Breast epithelium (tissue), 4 donors: ENCODE measurements at regions not wholly inside any gene's neighbourhood (a gene's known extent, or its start where the extent isn't known, plus 50 kb on each side); places are given as distances from the start of the nearest gene placed in this dataset.

Source experiments
- DNase-seq, 2 donors: peaks; one replicate each; pipeline ENCODE4 v3.0.0-alpha.2; 2019; ENCODE audit warnings: low spot score in 2 of 2
- H3K27ac ChIP-seq, 2 donors: fragments of 200-600 bp; sonication (generic) in 1 of 2; one replicate each; pipeline ENCODE4 v1.5.1; 2016 to 2019; ENCODE audit warnings: mild to moderate bottlenecking in 1 of 2
- H3K27me3 ChIP-seq, 2 donors: fragments of 200-600 bp; sonication (generic) in 1 of 2; one replicate each; pipeline versions ENCODE4 v1.5.1 to v1.6.0; 2017 to 2019; ENCODE audit warnings: control low read depth in 1 of 2, mild to moderate bottlenecking in 1 of 2
- H3K36me3 ChIP-seq: fragments of 200-600 bp; one replicate; pipeline ENCODE4 v1.5.1; 2019
- H3K4me1 ChIP-seq, 2 donors: fragments of 200-600 bp; sonication (generic); one replicate each; pipeline ENCODE4 v1.5.1; 2016 to 2019; ENCODE audit warnings: control low read depth in 1 of 2
- H3K4me3 ChIP-seq, 3 donors: fragments of 200-600 bp; sonication (generic); 1 replicate in 2 of 3; 2 replicates in 1 of 3; pipeline ENCODE4 v1.5.1; 2016 to 2019; ENCODE audit warnings: mild to moderate bottlenecking in 3 of 3, moderate library complexity in 2 of 3
- H3K9me3 ChIP-seq, 2 donors: fragments of 200-600 bp; sonication (generic) in 1 of 2; one replicate each; pipeline ENCODE4 v1.5.1; 2016 to 2019; ENCODE audit warnings: control low read depth in 1 of 2
- CTCF ChIP-seq, 3 donors: fragments of 450-650 bp; IDR thresholded peaks; one replicate each; pipeline ENCODE4 v1.5.1; 2016 to 2017; ENCODE audit warnings: antibody characterized with exemption in 3 of 3, mild to moderate bottlenecking in 3 of 3, moderate library complexity in 3 of 3
- POLR2A ChIP-seq: fragments of 450-650 bp; IDR thresholded peaks from one replicate; pipeline ENCODE4 v1.6.1; 2016; ENCODE audit warnings: antibody characterized with exemption, mild to moderate bottlenecking, moderate library complexity
- POLR2AphosphoS5 ChIP-seq, 3 donors: sonication (generic); formaldehyde crosslinking; IDR thresholded peaks; one replicate each; pipeline ENCODE4 v1.6.1; 2017; ENCODE audit warnings: antibody characterized with exemption in 3 of 3
- intact Hi-C: fragments of 100-400 bp; cut with DNase I; formaldehyde crosslinking; loops from one replicate; pipeline ENCODE4 v1.15.1; 2023; ENCODE audit warnings: low total_unique reads

GRCh38 chr2:221705185-221705877 is 133.2 kb upstream of the EPHA4 start:
- H3K9me3 ChIP-seq = no peaks in the 10 kb centered on the region
- no peak overlapping the region for H3K4me3 ChIP-seq
- H3K36me3 ChIP-seq = no peaks in the 10 kb centered on the region
- peaks cover 0 to 6% of the 10 kb centered on the region in 2 donors for H3K27me3 ChIP-seq
- H3K27ac ChIP-seq = no peak overlapping the region
- DNase-seq = no peak
- TF ChIP-seq POLR2A (no peak), CTCF (IDR thresholded peaks at IDR 0.05) (no peak), POLR2AphosphoS5 (IDR thresholded peaks at IDR 0.05) (no peak)
- no peaks in the 10 kb centered on the region for H3K4me1 ChIP-seq
- intact Hi-C loops = no loop called here

- peaks cover 0 to 6% of the 10 kb centered on the region in 2 donors for H3K27me3 ChIP-seq
- TF ChIP-seq POLR2AphosphoS5 (IDR thresholded peaks at IDR 0.05) (no peak), CTCF (IDR thresholded peaks at IDR 0.05) (no peak), POLR2A (no peak)
Measured at GRCh38 chr2:221704442-221704841, 132.3 kb upstream of the EPHA4 start.

GRCh38 chr2:221693365-221693764 is 121.3 kb upstream of the EPHA4 start:
- Histone ChIP-seq H3K9me3 (no peaks in the 10 kb centered on the region), H3K36me3 (no peaks in the 10 kb centered on the region), H3K4me1 (no peaks in the 10 kb centered on the region), H3K27ac (no peak overlapping the region), H3K4me3 (no peak overlapping the region), H3K27me3 (no peaks in the 10 kb centered on the region)
- intact Hi-C loops = no loop called here
- DNase-seq = no peak
- TF ChIP-seq POLR2AphosphoS5 (IDR thresholded peaks at IDR 0.05) = no peak
- TF ChIP-seq CTCF (IDR thresholded peaks at IDR 0.05) = no peak
- TF ChIP-seq POLR2A = no peak

More at GRCh38 chr2:221704442-221704841, 132.3 kb upstream of the EPHA4 start:
- H3K27ac ChIP-seq = no peak overlapping the region
- H3K36me3 ChIP-seq = no peaks in the 10 kb centered on the region
- H3K9me3 ChIP-seq = no peaks in the 10 kb centered on the region
- no peak for DNase-seq
- intact Hi-C loops = no loop called here
- no peaks in the 10 kb centered on the region for H3K4me1 ChIP-seq
- no peak overlapping the region for H3K4me3 ChIP-seq

- no peaks in the 10 kb centered on the region for H3K4me1 ChIP-seq
- no peak overlapping the region for H3K27ac ChIP-seq
- no peaks in the 10 kb centered on the region for H3K27me3 ChIP-seq
- intact Hi-C loops = no loop called here
- no peaks in the 10 kb centered on the region for H3K36me3 ChIP-seq
- no peak for TF ChIP-seq POLR2AphosphoS5 (IDR thresholded peaks at IDR 0.05)
- TF ChIP-seq CTCF (IDR thresholded peaks at IDR 0.05) = no peak
- no peak for TF ChIP-seq POLR2A
- H3K4me3 ChIP-seq = no peak overlapping the region
- DNase-seq = no peak
- H3K9me3 ChIP-seq = no peaks in the 10 kb centered on the region
Measured at GRCh38 chr2:221691571-221691970, 119.5 kb upstream of the EPHA4 start.

GRCh38 chr2:221689140-221689539 is 117.0 kb upstream of the EPHA4 start:
- Histone ChIP-seq H3K4me1 (no peaks in the 10 kb centered on the region), H3K36me3 (no peaks in the 10 kb centered on the region), H3K27me3 (no peaks in the 10 kb centered on the region), H3K9me3 (no peaks in the 10 kb centered on the region), H3K4me3 (no peak overlapping the region), H3K27ac (no peak overlapping the region)
- intact Hi-C loops = no loop called here
- no peak for TF ChIP-seq CTCF (IDR thresholded peaks at IDR 0.05)
- no peak for TF ChIP-seq POLR2AphosphoS5 (IDR thresholded peaks at IDR 0.05)
- no peak for TF ChIP-seq POLR2A
- DNase-seq = no peak
